Transverse colon (tissue), 4 donors: ENCODE measurements at regions not wholly inside any gene's neighbourhood (a gene's known extent, or its start where the extent isn't known, plus 50 kb on each side); places are given as distances from the start of the nearest gene placed in this dataset.
"Not testable (repeated sequence)": the region's sequence is repeated elsewhere in the genome, so short reads cannot be mapped to it uniquely, and the experiment has no call there.

ENCODE experiments used
- POLR2A ChIP-seq: fragments of 450-650 bp; IDR thresholded peaks from one replicate; pipeline ENCODE4 v1.6.1; 2016; ENCODE audit warnings: antibody characterized with exemption, mild to moderate bottlenecking, moderate library complexity
- POLR2AphosphoS5 ChIP-seq, 3 donors: sonication (generic); formaldehyde crosslinking; IDR thresholded peaks; one replicate each; pipeline ENCODE4 v1.6.1; 2016; ENCODE audit warnings: antibody characterized with exemption in 3 of 3
- TF ChIP-seq, protein P1 (sequence below), 5 experiments: fragments of 200-600 bp in 3 of 5; fragments of 450-650 bp in 2 of 5; sonication (generic) in 3 of 5; IDR thresholded peaks; 1 replicate in 2 of 5; 2 replicates in 3 of 5; pipeline ENCODE4 v1.5.1; 2016 to 2017; ENCODE audit warnings: antibody characterized with exemption in 5 of 5, inconsistent platforms in 3 of 5, mild to moderate bottlenecking in 2 of 5, moderate library complexity in 1 of 5

DNA sequence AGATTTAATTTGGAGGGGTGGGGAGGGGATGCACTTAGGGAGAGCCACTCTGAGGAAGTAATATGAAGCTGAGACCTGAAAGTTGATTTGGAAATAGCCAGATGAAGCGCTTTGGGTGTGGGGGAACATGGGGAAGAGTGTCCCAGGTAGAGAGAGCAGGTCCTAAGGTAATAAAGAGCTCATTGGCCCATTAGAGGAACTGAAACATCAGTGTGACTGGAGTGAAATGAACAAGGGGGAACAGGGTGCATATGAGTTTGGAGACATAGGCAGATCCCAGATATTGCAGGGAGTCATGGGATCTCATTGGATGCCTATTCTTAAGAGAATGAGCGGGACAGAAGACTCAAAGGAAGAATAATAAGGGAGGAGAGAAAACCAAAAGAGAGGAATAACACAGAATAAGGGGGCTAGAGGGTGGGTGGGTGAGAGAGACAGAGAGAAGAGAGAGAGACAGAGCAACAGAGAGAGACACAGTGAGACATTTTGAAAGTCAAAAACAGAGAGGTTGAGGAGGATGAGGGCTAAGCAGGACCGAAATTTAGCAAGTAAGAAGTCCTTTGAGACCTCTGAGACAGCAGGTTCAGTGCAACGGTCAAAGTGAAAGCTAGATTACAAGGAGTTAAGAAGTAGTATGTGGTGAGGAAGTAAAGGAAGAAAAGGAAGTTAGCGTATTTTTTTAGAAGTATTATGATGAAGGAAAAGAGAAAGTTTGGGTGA, 54.1 kb upstream of the NOTCH2NLA start:
- TF ChIP-seq, protein P1, sequence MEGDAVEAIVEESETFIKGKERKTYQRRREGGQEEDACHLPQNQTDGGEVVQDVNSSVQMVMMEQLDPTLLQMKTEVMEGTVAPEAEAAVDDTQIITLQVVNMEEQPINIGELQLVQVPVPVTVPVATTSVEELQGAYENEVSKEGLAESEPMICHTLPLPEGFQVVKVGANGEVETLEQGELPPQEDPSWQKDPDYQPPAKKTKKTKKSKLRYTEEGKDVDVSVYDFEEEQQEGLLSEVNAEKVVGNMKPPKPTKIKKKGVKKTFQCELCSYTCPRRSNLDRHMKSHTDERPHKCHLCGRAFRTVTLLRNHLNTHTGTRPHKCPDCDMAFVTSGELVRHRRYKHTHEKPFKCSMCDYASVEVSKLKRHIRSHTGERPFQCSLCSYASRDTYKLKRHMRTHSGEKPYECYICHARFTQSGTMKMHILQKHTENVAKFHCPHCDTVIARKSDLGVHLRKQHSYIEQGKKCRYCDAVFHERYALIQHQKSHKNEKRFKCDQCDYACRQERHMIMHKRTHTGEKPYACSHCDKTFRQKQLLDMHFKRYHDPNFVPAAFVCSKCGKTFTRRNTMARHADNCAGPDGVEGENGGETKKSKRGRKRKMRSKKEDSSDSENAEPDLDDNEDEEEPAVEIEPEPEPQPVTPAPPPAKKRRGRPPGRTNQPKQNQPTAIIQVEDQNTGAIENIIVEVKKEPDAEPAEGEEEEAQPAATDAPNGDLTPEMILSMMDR (IDR thresholded peaks at IDR 0.05) = not testable (repeated sequence)
- not testable (repeated sequence) for TF ChIP-seq POLR2AphosphoS5 (IDR thresholded peaks at IDR 0.05); POLR2A
